OCI-LY3 (cell line): ENCODE measurements at regions not wholly inside any gene's neighbourhood (a gene's known extent, or its start where the extent isn't known, plus 50 kb on each side); places are given as distances from the start of the nearest gene placed in this dataset.
"Not testable (repeated sequence)": the region's sequence is repeated elsewhere in the genome, so short reads cannot be mapped to it uniquely, and the experiment has no call there.

Experiments used
- H2AFZ ChIP-seq: fragments of 200-600, 300-600 bp; shearing (Covaris generic); 2 replicates; pipeline ENCODE4 v1.6.0; 2014; ENCODE audit warnings: antibody characterized with exemption, low read depth, low read length
- H3K27ac ChIP-seq: fragments of 200-600, 300-600 bp; sonication (generic); 2 replicates; pipeline ENCODE4 v1.5.1; 2014; ENCODE audit warnings: mild to moderate bottlenecking, low read length, moderate library complexity, mixed read lengths
- H3K27me3 ChIP-seq: fragments of 200-600, 300-600 bp; sonication (generic); 2 replicates; pipeline ENCODE4 v1.6.1; 2014; ENCODE audit warnings: low read depth, low read length, mixed read lengths
- H3K36me3 ChIP-seq: fragments of 200-600, 300-600 bp; sonication (generic); replicated peaks from 2 replicates; pipeline ENCODE3; 2014; ENCODE audit warnings: low read depth, low read length, mixed read lengths
- H3K4me1 ChIP-seq: fragments of 300-600, 200-600 bp; sonication (generic); 2 replicates; pipeline ENCODE4 v1.6.1; 2014; ENCODE audit warnings: low read length, mixed read lengths
- H3K4me2 ChIP-seq: fragments of 200-600, 300-600 bp; sonication (generic); 2 replicates; pipeline ENCODE4 v1.6.1; 2014; ENCODE audit warnings: low read length, mixed read lengths
- H3K4me3 ChIP-seq: fragments of 300-600, 200-600 bp; sonication (generic); 2 replicates; pipeline ENCODE4 v1.5.1; 2014; ENCODE audit warnings: antibody characterized with exemption, mild to moderate bottlenecking, low read length, moderate library complexity
- H3K79me2 ChIP-seq: fragments of 300-600, 200-600 bp; shearing (Covaris generic); 2 replicates; pipeline ENCODE4 v1.6.1; 2014; ENCODE audit warnings: mild to moderate bottlenecking, low read length, mixed read lengths
- H3K9ac ChIP-seq: fragments of 300-600, 200-600 bp; shearing (Covaris generic); 2 replicates; pipeline ENCODE4 v1.6.0; 2014; ENCODE audit warnings: mild to moderate bottlenecking, low read length, moderate library complexity
- H3K9me3 ChIP-seq: fragments of 200-600, 300-600 bp; shearing (Covaris generic); 2 replicates; pipeline ENCODE4 v1.6.1; 2014; ENCODE audit warnings: low read length, mixed read lengths; ENCODE audit not compliant: insufficient read depth
- H4K20me1 ChIP-seq: fragments of 200-600, 300-600 bp; sonication (generic); 2 replicates; pipeline ENCODE4 v1.6.1; 2016; ENCODE audit warnings: low read length, mixed read lengths; ENCODE audit not compliant: insufficient read depth
- CTCF ChIP-seq: fragments of 200-600, 300-600 bp; sonication (generic); IDR thresholded peaks from 2 replicates; pipeline ENCODE4 v1.5.1; 2014; ENCODE audit warnings: antibody characterized with exemption, low read length, low read depth
- EZH2phosphoT487 ChIP-seq: fragments of 200-600 bp; shearing (Covaris generic); IDR thresholded peaks from 2 replicates; pipeline ENCODE4 v1.6.1; 2018; ENCODE audit warnings: antibody characterized with exemption, mixed run types, low read depth

GRCh38 chr1:220966473-220966872 lies 87.2 kb downstream of the HLX start:
- Histone ChIP-seq H3K79me2 (no peaks in the 10 kb centered on the region), H3K4me1 (no peaks in the 10 kb centered on the region), H3K27me3 (no peaks in the 10 kb centered on the region), H3K4me3 (no peak overlapping the region), H4K20me1 (no peaks in the 10 kb centered on the region), H2AFZ (no peak overlapping the region), H3K9me3 (no peaks in the 10 kb centered on the region), H3K36me3 (no peaks in the 10 kb centered on the region), H3K4me2 (no peak overlapping the region), H3K9ac (no peak overlapping the region), H3K27ac (no peak overlapping the region)
- TF ChIP-seq CTCF = no peak
- TF ChIP-seq EZH2phosphoT487 = no peak

GRCh38 chr1:220966881-220967611 lies 87.8 kb downstream of the HLX start:
- Histone ChIP-seq H3K9ac (no peak overlapping the region), H3K4me2 (no peak overlapping the region), H3K36me3 (no peaks in the 10 kb centered on the region), H3K27ac (no peak overlapping the region), H3K27me3 (no peaks in the 10 kb centered on the region), H4K20me1 (no peaks in the 10 kb centered on the region), H3K4me1 (no peaks in the 10 kb centered on the region), H2AFZ (no peak overlapping the region), H3K9me3 (no peaks in the 10 kb centered on the region), H3K79me2 (no peaks in the 10 kb centered on the region), H3K4me3 (no peak overlapping the region)
- no peak for TF ChIP-seq CTCF
- TF ChIP-seq EZH2phosphoT487 = no peak

GRCh38 chr1:220967911-220968310 lies 88.7 kb downstream of the HLX start:
- H4K20me1 ChIP-seq = no peaks in the 10 kb centered on the region
- no peaks in the 10 kb centered on the region for H3K36me3 ChIP-seq
- no peak overlapping the region for H3K27ac ChIP-seq
- H2AFZ ChIP-seq = no peak overlapping the region
- no peak for TF ChIP-seq CTCF
- TF ChIP-seq EZH2phosphoT487 = no peak
- H3K4me1 ChIP-seq = no peaks in the 10 kb centered on the region
- no peaks in the 10 kb centered on the region for H3K9me3 ChIP-seq
- H3K27me3 ChIP-seq = no peaks in the 10 kb centered on the region
- no peak overlapping the region for H3K4me2 ChIP-seq
- H3K79me2 ChIP-seq = no peaks in the 10 kb centered on the region
- no peak overlapping the region for H3K4me3 ChIP-seq
- H3K9ac ChIP-seq = no peak overlapping the region

GRCh38 chr1:220969281-220969680 lies 90.0 kb downstream of the HLX start:
- not testable (repeated sequence) for H3K27ac ChIP-seq

GRCh38 chr1:220970311-220970710 lies 91.1 kb downstream of the HLX start:
- Histone ChIP-seq H3K36me3 (no peaks in the 10 kb centered on the region), H3K79me2 (no peaks in the 10 kb centered on the region), H2AFZ (no peak overlapping the region)

More at GRCh38 chr1:220969281-220969680, 90.0 kb downstream of the HLX start:
- H2AFZ ChIP-seq, H4K20me1 ChIP-seq, H3K79me2 ChIP-seq, H3K4me1 ChIP-seq, H3K36me3 ChIP-seq, H3K4me3 ChIP-seq, H3K4me2 ChIP-seq, H3K9ac ChIP-seq, H3K27me3 ChIP-seq, H3K9me3 ChIP-seq: not testable (repeated sequence)

More at GRCh38 chr1:220970311-220970710, 91.1 kb downstream of the HLX start:
- Histone ChIP-seq H4K20me1 (no peaks in the 10 kb centered on the region), H3K9ac (no peak overlapping the region), H3K27me3 (no peaks in the 10 kb centered on the region), H3K9me3 (no peaks in the 10 kb centered on the region), H3K4me1 (no peaks in the 10 kb centered on the region), H3K4me2 (no peak overlapping the region), H3K27ac (no peak overlapping the region), H3K4me3 (no peak overlapping the region)
- TF ChIP-seq CTCF (no peak), EZH2phosphoT487 (no peak)
